ENCODE measurements at regions not wholly inside any gene's neighbourhood (a gene's known extent, or its start where the extent isn't known, plus 50 kb on each side); places are given as distances from the start of the nearest gene placed in this dataset.

DNA sequence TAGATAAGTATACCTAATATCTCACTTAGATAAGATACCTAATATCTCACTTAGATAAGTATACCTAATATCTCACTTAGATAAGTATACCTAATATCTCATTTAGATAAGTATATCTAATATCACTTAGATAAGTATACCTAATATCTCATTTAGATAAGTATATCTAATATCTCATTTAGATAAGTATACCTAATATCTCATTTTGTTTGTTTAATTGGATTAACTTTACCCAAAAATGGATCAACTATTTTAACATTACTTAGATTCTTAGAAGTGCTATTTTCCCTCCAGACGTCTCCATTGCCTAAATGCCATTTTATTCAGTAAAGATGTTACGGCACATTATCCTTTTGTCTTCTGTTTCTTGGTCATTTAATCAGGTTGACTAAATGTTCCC, 346.4 kb downstream of the CHRM3 start:
- Histone ChIP-seq H2AFZ (ENCODE audit: low read depth, low read length, severe bottlenecking) (no peak overlapping the region), H3K79me2 (ENCODE audit: insufficient read depth, low read length) (no peaks in the 10 kb centered on the region), H3K9me3 (ENCODE audit: insufficient read depth, low read length) (no peaks in the 10 kb centered on the region), H3K9me2 (replicated peaks; ENCODE audit: insufficient read depth, low read length) (no peaks in the 10 kb centered on the region), H3F3A (ENCODE audit: insufficient read depth) (no peaks in the 10 kb centered on the region), H3K4me3 (ENCODE audit: insufficient read depth, low read length, poor library complexity, severe bottlenecking) (no peak overlapping the region), H3K36me3 (ENCODE audit: low read length) (no peaks in the 10 kb centered on the region), H3K4me2 (ENCODE audit: low read depth, low read length, poor library complexity, severe bottlenecking) (no peak overlapping the region), H3K27ac (ENCODE audit: low read depth, low read length) (no peak overlapping the region), H3K9ac (ENCODE audit: low read length) (no peak overlapping the region), H4K20me1 (ENCODE audit: low read depth, low read length) (no peaks in the 10 kb centered on the region), H3K27me3 (ENCODE audit: low read length) (no peaks in the 10 kb centered on the region)
- TF ChIP-seq, protein P1, sequence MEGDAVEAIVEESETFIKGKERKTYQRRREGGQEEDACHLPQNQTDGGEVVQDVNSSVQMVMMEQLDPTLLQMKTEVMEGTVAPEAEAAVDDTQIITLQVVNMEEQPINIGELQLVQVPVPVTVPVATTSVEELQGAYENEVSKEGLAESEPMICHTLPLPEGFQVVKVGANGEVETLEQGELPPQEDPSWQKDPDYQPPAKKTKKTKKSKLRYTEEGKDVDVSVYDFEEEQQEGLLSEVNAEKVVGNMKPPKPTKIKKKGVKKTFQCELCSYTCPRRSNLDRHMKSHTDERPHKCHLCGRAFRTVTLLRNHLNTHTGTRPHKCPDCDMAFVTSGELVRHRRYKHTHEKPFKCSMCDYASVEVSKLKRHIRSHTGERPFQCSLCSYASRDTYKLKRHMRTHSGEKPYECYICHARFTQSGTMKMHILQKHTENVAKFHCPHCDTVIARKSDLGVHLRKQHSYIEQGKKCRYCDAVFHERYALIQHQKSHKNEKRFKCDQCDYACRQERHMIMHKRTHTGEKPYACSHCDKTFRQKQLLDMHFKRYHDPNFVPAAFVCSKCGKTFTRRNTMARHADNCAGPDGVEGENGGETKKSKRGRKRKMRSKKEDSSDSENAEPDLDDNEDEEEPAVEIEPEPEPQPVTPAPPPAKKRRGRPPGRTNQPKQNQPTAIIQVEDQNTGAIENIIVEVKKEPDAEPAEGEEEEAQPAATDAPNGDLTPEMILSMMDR (IDR thresholded peaks at IDR 0.05; ENCODE audit: insufficient read depth, low read length, poor library complexity, severe bottlenecking) = no peak
- TF ChIP-seq EZH2phosphoT487 (conservative IDR thresholded peaks at IDR 0.05; ENCODE audit: low read length) = no peak

DNA sequence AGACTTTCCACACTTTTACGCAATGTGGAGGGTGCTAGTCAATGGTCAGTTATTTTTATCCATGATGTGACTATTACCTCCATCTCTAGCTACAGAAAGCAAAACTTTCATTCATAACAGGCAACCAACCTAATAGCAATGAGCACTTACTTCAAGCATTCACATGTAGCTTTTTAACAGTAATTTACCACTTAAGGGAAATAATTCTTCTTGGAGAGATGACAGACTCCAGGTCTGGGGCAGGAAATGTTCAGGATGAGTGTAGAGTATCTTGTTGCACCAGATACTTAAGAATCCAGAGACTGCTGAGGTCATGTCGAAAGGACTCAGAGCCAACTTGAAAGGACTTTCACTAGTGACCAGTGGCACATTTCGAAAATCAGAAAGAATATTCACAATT, 347.6 kb downstream of the CHRM3 start:
- no peak overlapping the region for H2AFZ ChIP-seq (ENCODE audit: low read depth, low read length, severe bottlenecking)

DNA sequence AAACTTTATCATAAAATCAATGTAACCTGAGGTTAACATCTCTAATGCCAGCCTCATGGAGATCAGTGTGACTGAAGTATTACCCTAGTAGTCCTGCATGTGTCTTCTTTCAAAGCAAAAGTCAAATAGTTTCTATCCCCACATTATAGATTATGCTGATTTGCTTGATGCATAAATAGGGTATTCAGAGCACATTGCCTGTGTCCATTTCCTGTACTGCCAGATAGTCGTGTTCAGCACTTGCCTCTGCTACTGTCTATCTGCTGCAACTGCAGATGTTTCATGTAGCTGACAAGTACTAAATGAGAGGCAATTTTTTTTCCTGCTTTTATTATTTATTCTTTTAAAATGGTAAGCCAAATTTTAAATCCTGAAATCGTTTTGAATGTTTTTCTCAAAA, 348.7 kb downstream of the CHRM3 start:
- Histone ChIP-seq H3K79me2 (ENCODE audit: insufficient read depth, low read length) (no peaks in the 10 kb centered on the region), H3K9ac (ENCODE audit: low read length) (no peak overlapping the region), H3K27me3 (ENCODE audit: low read length) (no peaks in the 10 kb centered on the region), H3K27ac (ENCODE audit: low read depth, low read length) (no peak overlapping the region), H3K9me2 (replicated peaks; ENCODE audit: insufficient read depth, low read length) (no peaks in the 10 kb centered on the region), H3K9me3 (ENCODE audit: insufficient read depth, low read length) (no peaks in the 10 kb centered on the region), H3F3A (ENCODE audit: insufficient read depth) (no peaks in the 10 kb centered on the region), H3K36me3 (ENCODE audit: low read length) (no peaks in the 10 kb centered on the region), H2AFZ (ENCODE audit: low read depth, low read length, severe bottlenecking) (no peak overlapping the region), H3K4me2 (ENCODE audit: low read depth, low read length, poor library complexity, severe bottlenecking) (no peak overlapping the region), H4K20me1 (ENCODE audit: low read depth, low read length) (no peaks in the 10 kb centered on the region), H3K4me3 (ENCODE audit: insufficient read depth, low read length, poor library complexity, severe bottlenecking) (no peak overlapping the region)
- TF ChIP-seq, protein P1 (IDR thresholded peaks at IDR 0.05; ENCODE audit: insufficient read depth, low read length, poor library complexity, severe bottlenecking) = no peak
- TF ChIP-seq EZH2phosphoT487 (conservative IDR thresholded peaks at IDR 0.05; ENCODE audit: low read length) = no peak

More for the DNA sequence above, 347.6 kb downstream of the CHRM3 start:
- Histone ChIP-seq H3K9ac (ENCODE audit: low read length) (no peak overlapping the region), H3K9me3 (ENCODE audit: insufficient read depth, low read length) (no peaks in the 10 kb centered on the region), H3K79me2 (ENCODE audit: insufficient read depth, low read length) (no peaks in the 10 kb centered on the region), H3K36me3 (ENCODE audit: low read length) (no peaks in the 10 kb centered on the region), H3K4me2 (ENCODE audit: low read depth, low read length, poor library complexity, severe bottlenecking) (no peak overlapping the region), H4K20me1 (ENCODE audit: low read depth, low read length) (no peaks in the 10 kb centered on the region), H3K27me3 (ENCODE audit: low read length) (no peaks in the 10 kb centered on the region), H3F3A (ENCODE audit: insufficient read depth) (no peaks in the 10 kb centered on the region), H3K4me3 (ENCODE audit: insufficient read depth, low read length, poor library complexity, severe bottlenecking) (no peak overlapping the region), H3K9me2 (replicated peaks; ENCODE audit: insufficient read depth, low read length) (no peaks in the 10 kb centered on the region), H3K27ac (ENCODE audit: low read depth, low read length) (no peak overlapping the region)
- no peak for TF ChIP-seq EZH2phosphoT487 (conservative IDR thresholded peaks at IDR 0.05; ENCODE audit: low read length)
- TF ChIP-seq, protein P1 (IDR thresholded peaks at IDR 0.05; ENCODE audit: insufficient read depth, low read length, poor library complexity, severe bottlenecking) = no peak
